HCT116 (cell line): ENCODE measurements at regions not wholly inside any gene's neighbourhood (a gene's known extent, or its start where the extent isn't known, plus 50 kb on each side); places are given as distances from the start of the nearest gene placed in this dataset.

Experiments used
- ATAC-seq: fragments of 200-7000 bp; cut with Tn5 transposase; 2 replicates; pipeline ENCODE4 v1.9.1; 2020; ENCODE audit warnings: mild to moderate bottlenecking, moderate library complexity
- BruUV-seq: library from RNA; stranded (reverse); fragments of 400-500 nt; replicated peaks from 2 replicates; lab custom pipeline; 2021; lab: Mats Ljungman, UMichigan
- CTCF ChIA-PET: fragments of 300-600 bp; sonication (Branson Sonifier 250); formaldehyde crosslinking; loops from one replicate; lab custom pipeline; 2021; ENCODE audit warnings: antibody characterized with exemption; lab: Charles Lee
- POLR2A ChIA-PET: fragments of 300-600, 350-600 bp; sonication (Branson Sonifier 250); formaldehyde crosslinking; loops from one replicate; lab custom pipeline; 2021; ENCODE audit warnings: antibody characterized with exemption; lab: Charles Lee
- RAD21 ChIA-PET, 2 experiments: fragments of 300-600 bp; sonication (Branson Sonifier 250); formaldehyde crosslinking; loops; one replicate each; lab custom pipeline; 2023; ENCODE audit warnings: low total read pairs in 2 of 2; ENCODE audit not compliant: uncharacterized antibody in 2 of 2, unreplicated experiment in 2 of 2, low non-redundant PET in 1 of 2; lab: Charles Lee
- DNase-seq: peaks from one replicate; pipeline ENCODE4 v3.0.0-alpha.2; 2010; ENCODE audit warnings: low read depth, low spot score
- H2AFZ ChIP-seq: fragments of 200-600 bp; shearing (Covaris generic), sonication (generic); 2 replicates; pipeline ENCODE4 v1.6.1; 2017; ENCODE audit warnings: low read depth, mixed run types, mixed read lengths, antibody characterized with exemption, low read length; ENCODE audit not compliant: poor library complexity, severe bottlenecking
- H3K27ac ChIP-seq: 2 replicates; pipeline ENCODE4 v1.5.1; 2012; ENCODE audit warnings: low read depth, low read length
- H3K27me3 ChIP-seq: fragments of 200-600 bp; sonication (generic); 2 replicates; pipeline ENCODE4 v1.6.1; 2016; ENCODE audit warnings: mixed run types, low read length, mixed read lengths; ENCODE audit not compliant: insufficient read depth
- H3K36me3 ChIP-seq, 2 experiments: fragments of 200-500 bp in 1 of 2; fragments of 200-600 bp in 1 of 2; sonication (Bioruptor generic) in 1 of 2; sonication (generic) in 1 of 2; 2 replicates each; pipeline versions ENCODE4 v1.5.1 to v1.6.1; 2014 to 2016; ENCODE audit warnings: low read length in 2 of 2, inconsistent platforms in 1 of 2, mixed read lengths in 1 of 2, mixed run types in 1 of 2; ENCODE audit not compliant: insufficient read depth in 2 of 2, control insufficient read depth in 1 of 2
- H3K4me1 ChIP-seq, 2 experiments: fragments of 200-600 bp in 1 of 2; sonication (generic) in 1 of 2; 2 replicates each; pipeline versions ENCODE4 v1.5.1 to v1.6.1; 2012 to 2017; ENCODE audit warnings: low read length in 2 of 2, inconsistent platforms in 1 of 2, mild to moderate bottlenecking in 1 of 2, mixed read lengths in 1 of 2, mixed run types in 1 of 2, moderate library complexity in 1 of 2; ENCODE audit not compliant: insufficient read depth in 2 of 2, control insufficient read depth in 1 of 2
- H3K4me2 ChIP-seq: fragments of 200-600 bp; sonication (generic); 2 replicates; pipeline ENCODE4 v1.6.1; 2017; ENCODE audit warnings: mixed run types, low read length, mixed read lengths
- H3K4me3 ChIP-seq, 2 experiments: fragments of 200-600 bp in 1 of 2; sonication (generic) in 1 of 2; replicated peaks in 1 of 2; 2 replicates each; pipeline ENCODE4 v1.5.1; 2011 to 2016; ENCODE audit warnings: low read length in 2 of 2, control low read depth in 1 of 2, low read depth in 1 of 2, mild to moderate bottlenecking in 1 of 2, mixed read lengths in 1 of 2, mixed run types in 1 of 2
- H3K79me2 ChIP-seq: fragments of 200-600 bp; sonication (generic); 2 replicates; pipeline ENCODE4 v1.6.1; 2017; ENCODE audit warnings: mild to moderate bottlenecking, mixed run types, low read length, moderate library complexity, mixed read lengths; ENCODE audit not compliant: insufficient read depth
- H3K9ac ChIP-seq: fragments of 200-600 bp; sonication (generic); 2 replicates; pipeline ENCODE4 v1.6.1; 2016; ENCODE audit warnings: low read length, mixed read lengths
- H3K9me2 ChIP-seq: fragments of 200-600 bp; sonication (generic), shearing (Covaris generic); 2 replicates; pipeline ENCODE4 v1.6.1; 2017; ENCODE audit warnings: mixed run types, mild to moderate bottlenecking, moderate library complexity; ENCODE audit not compliant: insufficient read depth
- H3K9me3 ChIP-seq, 2 experiments: fragments of 200-500 bp in 1 of 2; fragments of 200-600 bp in 1 of 2; sonication (Bioruptor generic) in 1 of 2; sonication (generic) in 1 of 2; 2 replicates each; pipeline ENCODE4 v1.6.1; 2014 to 2017; ENCODE audit warnings: low read length in 2 of 2, mixed read lengths in 2 of 2, inconsistent platforms in 1 of 2, low read depth in 1 of 2, mild to moderate bottlenecking in 1 of 2, mixed run types in 1 of 2, moderate library complexity in 1 of 2; ENCODE audit not compliant: control insufficient read depth in 1 of 2, insufficient read depth in 1 of 2
- H4K20me1 ChIP-seq: fragments of 200-600 bp; sonication (generic), shearing (Covaris generic); 2 replicates; pipeline ENCODE4 v1.6.1; 2017; ENCODE audit warnings: mixed run types, mild to moderate bottlenecking, moderate library complexity; ENCODE audit not compliant: insufficient read depth
- EGR1 ChIP-seq: IDR thresholded peaks from 2 replicates; pipeline ENCODE4 v1.6.1; 2012; ENCODE audit warnings: low read depth
- ELF1 ChIP-seq: IDR thresholded peaks from 2 replicates; pipeline ENCODE4 v1.6.1; 2012; ENCODE audit warnings: low read depth, borderline replicate concordance
- EZH2phosphoT487 ChIP-seq: fragments of 200-600 bp; IDR thresholded peaks from 2 replicates; pipeline ENCODE4 v1.6.1; 2018; ENCODE audit warnings: antibody characterized with exemption, borderline replicate concordance
- POLR2A ChIP-seq: IDR thresholded peaks from 2 replicates; pipeline ENCODE4 v1.7.0; 2011; ENCODE audit warnings: borderline replicate concordance; ENCODE audit not compliant: insufficient read depth, insufficient read length; ENCODE audit errors: extremely low read depth
- POLR2AphosphoS5 ChIP-seq: IDR thresholded peaks from 2 replicates; pipeline ENCODE4 v1.6.1; 2011; ENCODE audit warnings: mild to moderate bottlenecking, low read depth, low read length, moderate library complexity
- ZFX ChIP-seq: fragments of 450-650 bp; IDR thresholded peaks from 2 replicates; pipeline ENCODE4 v1.6.1; 2017
- ZNF274 ChIP-seq: fragments of 200-500 bp; sonication (Bioruptor generic); IDR thresholded peaks from 2 replicates; pipeline ENCODE4 v1.6.1; 2014; ENCODE audit warnings: mild to moderate bottlenecking, low read depth, low read length, inconsistent platforms
- intact Hi-C: fragments of 100-400 bp; cut with micrococcal nuclease; formaldehyde crosslinking; loops from 2 replicates; pipeline ENCODE4 v1.10.0; 2022
- TF ChIP-seq, protein P1 (sequence below): IDR thresholded peaks from 2 replicates; pipeline ENCODE4 v1.6.1; 2012; ENCODE audit warnings: low read depth
- TF ChIP-seq, protein P2 (sequence below): IDR thresholded peaks from 2 replicates; pipeline ENCODE4 v1.6.1; 2012
- TF ChIP-seq, protein P3 (sequence below): IDR thresholded peaks from 2 replicates; pipeline ENCODE4 v1.6.1; 2012

DNA sequence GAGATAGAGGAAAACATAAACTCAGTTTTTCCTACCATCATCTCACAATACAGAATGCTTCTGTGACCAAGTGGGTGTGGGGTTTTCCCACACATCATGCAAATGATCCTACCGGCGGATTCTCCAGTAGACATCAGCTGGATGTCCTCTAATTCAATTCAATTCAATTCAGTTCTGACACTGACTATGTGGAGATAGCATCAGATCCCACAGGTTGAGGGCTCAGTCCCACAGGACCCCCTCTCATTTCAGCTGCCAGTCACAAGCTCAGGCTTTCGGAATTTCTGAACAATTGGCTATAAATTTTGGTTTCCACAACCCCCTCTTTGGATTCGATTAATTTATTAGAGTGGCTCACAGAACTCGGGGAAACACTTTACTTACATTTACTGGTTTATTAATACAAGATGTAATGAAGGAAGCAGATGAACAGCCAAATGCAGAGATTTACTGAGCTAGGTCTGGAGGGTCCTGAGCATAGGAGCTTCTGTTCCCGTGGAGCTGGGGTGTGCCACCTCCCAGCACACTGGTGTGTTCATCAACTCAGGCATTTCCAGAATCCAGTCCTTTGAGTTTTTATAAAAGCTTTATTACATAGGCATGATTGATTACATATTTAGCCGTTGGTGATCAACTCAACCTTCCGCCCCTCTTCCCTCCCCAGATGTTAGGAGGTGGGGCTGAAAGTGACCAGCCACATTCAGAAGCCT is 350.1 kb downstream of the MYCN start (continued):
- TF ChIP-seq, protein P1, sequence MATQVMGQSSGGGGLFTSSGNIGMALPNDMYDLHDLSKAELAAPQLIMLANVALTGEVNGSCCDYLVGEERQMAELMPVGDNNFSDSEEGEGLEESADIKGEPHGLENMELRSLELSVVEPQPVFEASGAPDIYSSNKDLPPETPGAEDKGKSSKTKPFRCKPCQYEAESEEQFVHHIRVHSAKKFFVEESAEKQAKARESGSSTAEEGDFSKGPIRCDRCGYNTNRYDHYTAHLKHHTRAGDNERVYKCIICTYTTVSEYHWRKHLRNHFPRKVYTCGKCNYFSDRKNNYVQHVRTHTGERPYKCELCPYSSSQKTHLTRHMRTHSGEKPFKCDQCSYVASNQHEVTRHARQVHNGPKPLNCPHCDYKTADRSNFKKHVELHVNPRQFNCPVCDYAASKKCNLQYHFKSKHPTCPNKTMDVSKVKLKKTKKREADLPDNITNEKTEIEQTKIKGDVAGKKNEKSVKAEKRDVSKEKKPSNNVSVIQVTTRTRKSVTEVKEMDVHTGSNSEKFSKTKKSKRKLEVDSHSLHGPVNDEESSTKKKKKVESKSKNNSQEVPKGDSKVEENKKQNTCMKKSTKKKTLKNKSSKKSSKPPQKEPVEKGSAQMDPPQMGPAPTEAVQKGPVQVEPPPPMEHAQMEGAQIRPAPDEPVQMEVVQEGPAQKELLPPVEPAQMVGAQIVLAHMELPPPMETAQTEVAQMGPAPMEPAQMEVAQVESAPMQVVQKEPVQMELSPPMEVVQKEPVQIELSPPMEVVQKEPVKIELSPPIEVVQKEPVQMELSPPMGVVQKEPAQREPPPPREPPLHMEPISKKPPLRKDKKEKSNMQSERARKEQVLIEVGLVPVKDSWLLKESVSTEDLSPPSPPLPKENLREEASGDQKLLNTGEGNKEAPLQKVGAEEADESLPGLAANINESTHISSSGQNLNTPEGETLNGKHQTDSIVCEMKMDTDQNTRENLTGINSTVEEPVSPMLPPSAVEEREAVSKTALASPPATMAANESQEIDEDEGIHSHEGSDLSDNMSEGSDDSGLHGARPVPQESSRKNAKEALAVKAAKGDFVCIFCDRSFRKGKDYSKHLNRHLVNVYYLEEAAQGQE = no peak
- TF ChIP-seq EZH2phosphoT487 (no peak), POLR2AphosphoS5 (no peak), EGR1 (no peak), ZNF274 (no peak), POLR2A (no peak)

DNA sequence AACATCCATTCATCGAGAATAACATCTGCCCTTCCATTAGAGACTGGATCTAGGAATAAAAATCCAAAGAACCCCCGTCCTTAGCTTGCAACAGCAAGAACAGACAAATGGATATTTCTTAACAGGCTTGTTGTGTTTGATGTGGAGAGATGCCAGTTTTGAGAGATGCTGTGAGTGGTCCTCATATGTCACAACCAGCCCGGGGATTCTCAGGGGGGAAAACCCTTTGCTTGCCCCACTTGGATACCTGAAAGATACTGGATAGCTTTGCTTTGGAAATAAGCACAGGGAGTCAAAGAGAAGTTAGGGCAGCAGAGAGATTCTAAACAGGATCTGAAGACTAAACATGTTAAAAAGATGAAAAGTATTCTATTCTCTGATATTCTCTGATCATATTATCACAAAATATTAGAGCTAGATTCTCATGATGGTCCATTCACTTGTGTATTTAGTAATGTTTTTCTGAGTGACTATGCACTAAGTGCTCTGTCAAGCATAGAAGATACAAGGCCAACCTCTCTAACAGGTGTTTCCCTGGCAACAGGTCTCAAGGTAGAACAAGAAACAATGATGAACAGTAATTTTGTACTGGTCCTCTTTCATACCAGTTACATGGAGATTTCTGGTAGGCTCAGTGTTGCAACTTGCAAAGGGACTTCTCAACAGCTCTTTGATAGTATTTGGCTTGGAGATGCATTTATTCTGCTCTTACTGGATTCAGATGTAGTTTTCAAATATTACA is 348.2 kb downstream of the MYCN start:
- Histone ChIP-seq H3K4me2 (no peak overlapping the region), H3K9ac (no peak overlapping the region), H4K20me1 (no peaks in the 10 kb centered on the region), H3K36me3 (no peaks in the 10 kb centered on the region), H3K27me3 (peaks cover 21% of the 10 kb centered on the region; the same call in 1 of the 2 replicates), H3K4me1 (no peaks in the 10 kb centered on the region), H2AFZ (no peak overlapping the region), H3K79me2 (no peaks in the 10 kb centered on the region), H3K4me3 (no peak overlapping the region), H3K9me3 (no peaks in the 10 kb centered on the region), H3K27ac (no peak overlapping the region), H3K9me2 (no peaks in the 10 kb centered on the region)
- intact Hi-C loops = no loop called here
- no peak for ATAC-seq
- RAD21 ChIA-PET = no interaction called here
- POLR2A ChIA-PET = no interaction called here
- BruUV-seq = no TSS peak
- no peak for DNase-seq
- TF ChIP-seq POLR2AphosphoS5 = no peak
- TF ChIP-seq, protein P2, sequence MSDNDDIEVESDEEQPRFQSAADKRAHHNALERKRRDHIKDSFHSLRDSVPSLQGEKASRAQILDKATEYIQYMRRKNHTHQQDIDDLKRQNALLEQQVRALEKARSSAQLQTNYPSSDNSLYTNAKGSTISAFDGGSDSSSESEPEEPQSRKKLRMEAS = no peak
- TF ChIP-seq, protein P3, sequence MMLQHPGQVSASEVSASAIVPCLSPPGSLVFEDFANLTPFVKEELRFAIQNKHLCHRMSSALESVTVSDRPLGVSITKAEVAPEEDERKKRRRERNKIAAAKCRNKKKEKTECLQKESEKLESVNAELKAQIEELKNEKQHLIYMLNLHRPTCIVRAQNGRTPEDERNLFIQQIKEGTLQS = no peak
- no peak for TF ChIP-seq ELF1
- TF ChIP-seq ZFX = no peak
- CTCF ChIA-PET = no interaction called here
